Daoy (cell line): ENCODE measurements at regions not wholly inside any gene's neighbourhood (a gene's known extent, or its start where the extent isn't known, plus 50 kb on each side); places are given as distances from the start of the nearest gene placed in this dataset.

Experiments
- DNase-seq: peaks from one replicate; pipeline ENCODE4 v3.0.0-alpha.2; 2015; ENCODE audit warnings: low read depth

GRCh38 chr10:33813415-33813814 lies 478.9 kb upstream of the NRP1 start:
- DNase-seq = no peak

GRCh38 chr10:33812586-33812985 lies 478.1 kb upstream of the NRP1 start:
- DNase-seq = no peak

GRCh38 chr10:33810986-33811385 lies 476.5 kb upstream of the NRP1 start:
- DNase-seq = no peak

- no peak for DNase-seq
Observed at GRCh38 chr10:33809732-33810131, 475.3 kb upstream of the NRP1 start.

GRCh38 chr10:33808475-33808874 lies 474.0 kb upstream of the NRP1 start:
- no peak for DNase-seq

- no peak for DNase-seq
Observed at GRCh38 chr10:33807531-33808359, 473.3 kb upstream of the NRP1 start.

GRCh38 chr10:33805831-33806230 lies 471.4 kb upstream of the NRP1 start:
- no peak for DNase-seq

GRCh38 chr10:33804584-33804983 lies 470.1 kb upstream of the NRP1 start:
- no peak for DNase-seq

GRCh38 chr10:33803248-33803647 lies 468.8 kb upstream of the NRP1 start:
- peak; percentile 73 for DNase-seq

- no peak for DNase-seq
Observed at GRCh38 chr10:33802566-33802965, 468.1 kb upstream of the NRP1 start.

GRCh38 chr10:33801705-33802104 lies 467.2 kb upstream of the NRP1 start:
- DNase-seq = peak; percentile 41

- DNase-seq = no peak
Observed at GRCh38 chr10:33800986-33801385, 466.5 kb upstream of the NRP1 start.

- DNase-seq = no peak
Observed at GRCh38 chr10:33800545-33800944, 466.1 kb upstream of the NRP1 start.

GRCh38 chr10:33799944-33800323 lies 465.5 kb upstream of the NRP1 start:
- no peak for DNase-seq

- DNase-seq = peak; percentile 5
Observed at GRCh38 chr10:33799281-33799943, 464.9 kb upstream of the NRP1 start.

GRCh38 chr10:33798754-33799153 lies 464.3 kb upstream of the NRP1 start:
- DNase-seq = no peak

GRCh38 chr10:33796680-33797079 lies 462.2 kb upstream of the NRP1 start:
- DNase-seq = no peak

- no peak for DNase-seq
Observed at GRCh38 chr10:33795529-33795928, 461.1 kb upstream of the NRP1 start.

GRCh38 chr10:33794460-33794859 lies 460.0 kb upstream of the NRP1 start:
- no peak for DNase-seq

- DNase-seq = no peak
Observed at GRCh38 chr10:33793793-33794192, 459.3 kb upstream of the NRP1 start.

- no peak for DNase-seq
Observed at GRCh38 chr10:33791272-33791660, 456.8 kb upstream of the NRP1 start.

- DNase-seq = no peak
Observed at GRCh38 chr10:33790521-33791271, 456.2 kb upstream of the NRP1 start.

- DNase-seq = no peak
Observed at GRCh38 chr10:33783557-33783956, 449.1 kb upstream of the NRP1 start.
